ENCODE measurements at regions not wholly inside any gene's neighbourhood (a gene's known extent, or its start where the extent isn't known, plus 50 kb on each side); places are given as distances from the start of the nearest gene placed in this dataset.

GRCh38 chr1:99170516-99170915 lies 93.8 kb upstream of the PLPPR4 start:
- no peak for DNase-seq

- DNase-seq: no peak
Measured at GRCh38 chr1:99171184-99171813, 93.0 kb upstream of the PLPPR4 start.

GRCh38 chr1:99173282-99173681 lies 91.0 kb upstream of the PLPPR4 start:
- DNase-seq: no peak

GRCh38 chr1:99173900-99174299 lies 90.4 kb upstream of the PLPPR4 start:
- DNase-seq: no peak

- DNase-seq: no peak
Measured at GRCh38 chr1:99176753-99177152, 87.5 kb upstream of the PLPPR4 start.

- no peak for DNase-seq
Measured at GRCh38 chr1:99177465-99177864, 86.8 kb upstream of the PLPPR4 start.

GRCh38 chr1:99180343-99180808 lies 83.9 kb upstream of the PLPPR4 start:
- peak; percentile 66 to 74 for DNase-seq

- no peak for DNase-seq
Measured at GRCh38 chr1:99180915-99181314, 83.4 kb upstream of the PLPPR4 start.

- DNase-seq: no peak
Measured at GRCh38 chr1:99181892-99182291, 82.4 kb upstream of the PLPPR4 start.

GRCh38 chr1:99185196-99185595 lies 79.1 kb upstream of the PLPPR4 start:
- no peak for DNase-seq

GRCh38 chr1:99193431-99193830 lies 70.9 kb upstream of the PLPPR4 start:
- no peak for DNase-seq

- no peak for DNase-seq
Measured at GRCh38 chr1:99198393-99198792, 65.9 kb upstream of the PLPPR4 start.

GRCh38 chr1:99207216-99207615 lies 57.1 kb upstream of the PLPPR4 start:
- DNase-seq: no peak
